Keratinocyte (primary cell): ENCODE measurements at regions not wholly inside any gene's neighbourhood (a gene's known extent, or its start where the extent isn't known, plus 50 kb on each side); places are given as distances from the start of the nearest gene placed in this dataset.

Experiments
- DNase-seq: peaks from one replicate; pipeline ENCODE4 v3.0.0-alpha.2; 2011; ENCODE audit warnings: low read depth, missing footprints, low spot score
- FAIRE-seq: peaks from 2 replicates; lab custom pipeline; 2011; peaks lifted over from hg19 to GRCh38; lab: Jason Lieb, UNC
- H2AFZ ChIP-seq: 2 replicates; pipeline ENCODE4 v1.6.0; 2012; ENCODE audit warnings: low read length, control low read depth, inconsistent platforms; ENCODE audit not compliant: control insufficient read depth
- H3K27ac ChIP-seq: 2 replicates; pipeline ENCODE4 v1.5.1; 2011; ENCODE audit warnings: low read length; ENCODE audit not compliant: control insufficient read depth, insufficient read depth
- H3K27me3 ChIP-seq: 3 replicates; pipeline ENCODE4 v1.6.0; 2011; ENCODE audit warnings: low read length; ENCODE audit not compliant: control insufficient read depth, insufficient read depth; ENCODE audit errors: extremely low read depth
- H3K36me3 ChIP-seq, 2 experiments: 2 replicates in 1 of 2; 3 replicates in 1 of 2; pipeline ENCODE4 v1.5.1; 2011; ENCODE audit warnings: low read length in 2 of 2, mild to moderate bottlenecking in 1 of 2; ENCODE audit not compliant: control insufficient read depth in 2 of 2, insufficient read depth in 2 of 2; ENCODE audit errors: extremely low read depth in 1 of 2
- H3K4me1 ChIP-seq: 3 replicates; pipeline ENCODE4 v1.5.1; 2011; ENCODE audit warnings: low read length; ENCODE audit not compliant: control insufficient read depth, insufficient read depth; ENCODE audit errors: extremely low read depth
- H3K4me2 ChIP-seq: 3 replicates; pipeline ENCODE4 v1.6.0; 2011; ENCODE audit warnings: low read depth, low read length; ENCODE audit not compliant: control insufficient read depth, insufficient read depth; ENCODE audit errors: extremely low read depth
- H3K4me3 ChIP-seq, 3 experiments: fragments of 200-600 bp in 1 of 3; sonication (generic) in 1 of 3; 2 replicates in 2 of 3; 3 replicates in 1 of 3; pipeline ENCODE4 v1.5.1; 2011 to 2016; ENCODE audit warnings: low read length in 3 of 3, mild to moderate bottlenecking in 3 of 3, control low read depth in 2 of 3, inconsistent platforms in 1 of 3, low read depth in 1 of 3, mixed read lengths in 1 of 3, mixed run types in 1 of 3, moderate library complexity in 1 of 3; ENCODE audit not compliant: control insufficient read depth in 2 of 3, insufficient read depth in 2 of 3; ENCODE audit errors: extremely low read depth in 1 of 3
- H3K79me2 ChIP-seq: 2 replicates; pipeline ENCODE4 v1.6.0; 2012; ENCODE audit warnings: low read length; ENCODE audit not compliant: control insufficient read depth, insufficient read depth
- H3K9ac ChIP-seq: 3 replicates; pipeline ENCODE4 v1.6.0; 2011; ENCODE audit warnings: low read length; ENCODE audit not compliant: control insufficient read depth, insufficient read depth; ENCODE audit errors: extremely low read depth
- H3K9me1 ChIP-seq: 3 replicates; pipeline ENCODE4 v1.6.0; 2011; ENCODE audit warnings: low read length; ENCODE audit not compliant: control insufficient read depth, insufficient read depth; ENCODE audit errors: extremely low read depth
- H3K9me3 ChIP-seq: 2 replicates; pipeline ENCODE4 v1.5.1; 2012; ENCODE audit warnings: low read depth, low read length; ENCODE audit not compliant: control insufficient read depth
- H4K20me1 ChIP-seq: 3 replicates; pipeline ENCODE4 v1.6.0; 2011; ENCODE audit warnings: low read length; ENCODE audit not compliant: control insufficient read depth, insufficient read depth; ENCODE audit errors: extremely low read depth
- CTCF ChIP-seq, 3 experiments: IDR thresholded peaks in 1 of 3; conservative IDR thresholded peaks in 1 of 3; optimal IDR thresholded peaks in 1 of 3; 2 replicates in 2 of 3; 3 replicates in 1 of 3; pipeline versions ENCODE3 to v1.5.1; 2011; ENCODE audit warnings: low read length in 3 of 3, mild to moderate bottlenecking in 3 of 3, moderate library complexity in 2 of 3, control low read depth in 1 of 3, inconsistent platforms in 1 of 3; ENCODE audit not compliant: insufficient read depth in 2 of 3; ENCODE audit errors: extremely low read depth in 1 of 3
- EZH2 ChIP-seq: IDR thresholded peaks from one replicate; pipeline ENCODE4 v1.6.1; 2012; ENCODE audit warnings: inconsistent platforms, mild to moderate bottlenecking, low read length, moderate library complexity
- dilution Hi-C: fragments of 300-500 bp; cut with MboI; formaldehyde crosslinking; loops from one replicate; pipeline ENCODE4 v1.7.0; 2020; ENCODE audit warnings: low sequenced_read_pairs; ENCODE audit not compliant: extremely low pct_ligation_motif_present

GRCh38 chr18:57209713-57210106 lies 62.8 kb downstream of the BOD1L2 start:
- no peaks in the 10 kb centered on the region for H3K9me1 ChIP-seq
- FAIRE-seq (no peak), DNase-seq (no peak)
- H4K20me1 ChIP-seq: no peaks in the 10 kb centered on the region
- H3K36me3 ChIP-seq: no peaks in the 10 kb centered on the region
- H3K9me3 ChIP-seq: no peaks in the 10 kb centered on the region
- no peak for TF ChIP-seq EZH2
- TF ChIP-seq CTCF (optimal IDR thresholded peaks at IDR 0.05 in 1 of 3, IDR thresholded peaks at IDR 0.05 in 1 of 3, conservative IDR thresholded peaks at IDR 0.05 in 1 of 3; ENCODE audit: extremely low read depth in 1 of 3, insufficient read depth in 2 of 3, low read length in 3 of 3): no peak
- no peaks in the 10 kb centered on the region for H3K27me3 ChIP-seq
- no peak overlapping the region for H3K9ac ChIP-seq
- no peak overlapping the region for H3K27ac ChIP-seq
- H3K4me1 ChIP-seq: peaks cover 19% of the 10 kb centered on the region
- peak overlapping the region in 1 of 3 experiments; percentile 8 for H3K4me3 ChIP-seq
- peak overlapping the region; percentile 71 for H3K4me2 ChIP-seq
- no peak overlapping the region for H2AFZ ChIP-seq
- dilution Hi-C loops: no loop called here
- no peaks in the 10 kb centered on the region for H3K79me2 ChIP-seq

- Histone ChIP-seq H3K79me2 (no peaks in the 10 kb centered on the region), H3K36me3 (no peaks in the 10 kb centered on the region), H3K9me1 (no peaks in the 10 kb centered on the region), H3K4me3 (peak overlapping the region in 1 of 3 experiments; percentile 17), H2AFZ (peak overlapping the region; percentile 42), H3K9me3 (no peaks in the 10 kb centered on the region), H4K20me1 (no peaks in the 10 kb centered on the region), H3K9ac (peak overlapping the region; percentile 28), H3K4me2 (peak overlapping the region; percentile 71), H3K27me3 (no peaks in the 10 kb centered on the region), H3K27ac (peak overlapping the region; percentile 42), H3K4me1 (peaks cover 19% of the 10 kb centered on the region)
- dilution Hi-C loops: no loop called here
- FAIRE-seq: peak; percentile 90
- TF ChIP-seq EZH2 (no peak), CTCF (optimal IDR thresholded peaks at IDR 0.05 in 1 of 3, IDR thresholded peaks at IDR 0.05 in 1 of 3, conservative IDR thresholded peaks at IDR 0.05 in 1 of 3; ENCODE audit: extremely low read depth in 1 of 3, insufficient read depth in 2 of 3, low read length in 3 of 3) (no peak)
- DNase-seq: peak; percentile 25
These were observed 63.3 kb downstream of the BOD1L2 start for GRCh38 chr18:57210107-57210715.
